Astrocyte of the cerebellum (primary cell): ENCODE measurements at regions not wholly inside any gene's neighbourhood (a gene's known extent, or its start where the extent isn't known, plus 50 kb on each side); places are given as distances from the start of the nearest gene placed in this dataset.
"Not testable (repeated sequence)": the region's sequence is repeated elsewhere in the genome, so short reads cannot be mapped to it uniquely, and the experiment has no call there.

Experiments used
- DNase-seq: peaks from one replicate; pipeline ENCODE4 v3.0.0-alpha.2; 2011; ENCODE audit warnings: low read depth
- H3K4me3 ChIP-seq: 2 replicates; pipeline ENCODE4 v1.5.1; 2011; ENCODE audit warnings: mild to moderate bottlenecking, low read depth, low read length, moderate library complexity
- CTCF ChIP-seq: IDR thresholded peaks from 2 replicates; pipeline ENCODE4 v1.5.1; 2012; ENCODE audit warnings: low read length, low read depth, moderate library complexity, mild to moderate bottlenecking; ENCODE audit errors: missing control alignments
- in situ Hi-C: cut with HindIII; loops from 2 replicates; pipeline ENCODE4 v1.10.0; 2017; ENCODE audit warnings: low sequenced_read_pairs

GRCh38 chr4:112956484-112956896 lies 93.0 kb upstream of the ANK2 start:
- TF ChIP-seq CTCF, result no peak
- in situ Hi-C loops, result no loop called here
- DNase-seq, result no peak
- no peak overlapping the region for H3K4me3 ChIP-seq

GRCh38 chr4:112957764-112958163 lies 91.7 kb upstream of the ANK2 start:
- in situ Hi-C loops, H3K4me3 ChIP-seq, DNase-seq: not testable (repeated sequence)

- in situ Hi-C loops, result no loop called here
- no peak for DNase-seq
- no peak overlapping the region for H3K4me3 ChIP-seq
- TF ChIP-seq CTCF, result no peak
Observed at GRCh38 chr4:112966701-112967488, 82.6 kb upstream of the ANK2 start.

- in situ Hi-C loops, result no loop called here
- DNase-seq, result no peak
- no peak for TF ChIP-seq CTCF
- H3K4me3 ChIP-seq, result no peak overlapping the region
Observed at GRCh38 chr4:112968451-112969159, 80.8 kb upstream of the ANK2 start.

- no peak for DNase-seq
- in situ Hi-C loops, result no loop called here
- no peak overlapping the region for H3K4me3 ChIP-seq
- no peak for TF ChIP-seq CTCF
Observed at GRCh38 chr4:112970903-112971302, 78.5 kb upstream of the ANK2 start.

GRCh38 chr4:112973750-112974251 lies 75.7 kb upstream of the ANK2 start:
- no peak for DNase-seq
- in situ Hi-C loops, result no loop called here
- no peak for TF ChIP-seq CTCF
- no peak overlapping the region for H3K4me3 ChIP-seq
